ENCODE measurements at regions not wholly inside any gene's neighbourhood (a gene's known extent, or its start where the extent isn't known, plus 50 kb on each side); places are given as distances from the start of the nearest gene placed in this dataset.

DNA sequence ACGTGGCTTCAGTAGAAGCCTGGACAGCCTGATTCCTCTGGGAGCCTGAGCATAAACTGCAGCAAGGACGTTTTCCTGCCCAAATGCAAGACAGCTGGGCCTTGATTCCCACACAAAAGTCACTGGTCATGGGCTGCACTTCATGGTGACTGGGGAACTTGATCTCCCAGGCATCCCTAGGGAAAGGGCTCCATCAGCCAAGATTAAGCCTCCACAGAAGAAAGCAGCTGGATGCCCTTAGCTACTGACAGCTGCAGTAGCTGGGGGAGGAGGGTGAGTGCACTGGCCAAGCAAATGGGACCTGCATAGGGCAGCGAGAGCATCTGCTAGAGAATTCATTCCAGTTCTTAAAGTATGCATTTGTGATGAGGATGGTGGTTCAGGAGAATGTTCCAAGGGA, 267.4 kb upstream of the ISX start:
- TF ChIP-seq, protein P1, sequence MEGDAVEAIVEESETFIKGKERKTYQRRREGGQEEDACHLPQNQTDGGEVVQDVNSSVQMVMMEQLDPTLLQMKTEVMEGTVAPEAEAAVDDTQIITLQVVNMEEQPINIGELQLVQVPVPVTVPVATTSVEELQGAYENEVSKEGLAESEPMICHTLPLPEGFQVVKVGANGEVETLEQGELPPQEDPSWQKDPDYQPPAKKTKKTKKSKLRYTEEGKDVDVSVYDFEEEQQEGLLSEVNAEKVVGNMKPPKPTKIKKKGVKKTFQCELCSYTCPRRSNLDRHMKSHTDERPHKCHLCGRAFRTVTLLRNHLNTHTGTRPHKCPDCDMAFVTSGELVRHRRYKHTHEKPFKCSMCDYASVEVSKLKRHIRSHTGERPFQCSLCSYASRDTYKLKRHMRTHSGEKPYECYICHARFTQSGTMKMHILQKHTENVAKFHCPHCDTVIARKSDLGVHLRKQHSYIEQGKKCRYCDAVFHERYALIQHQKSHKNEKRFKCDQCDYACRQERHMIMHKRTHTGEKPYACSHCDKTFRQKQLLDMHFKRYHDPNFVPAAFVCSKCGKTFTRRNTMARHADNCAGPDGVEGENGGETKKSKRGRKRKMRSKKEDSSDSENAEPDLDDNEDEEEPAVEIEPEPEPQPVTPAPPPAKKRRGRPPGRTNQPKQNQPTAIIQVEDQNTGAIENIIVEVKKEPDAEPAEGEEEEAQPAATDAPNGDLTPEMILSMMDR (IDR thresholded peaks at IDR 0.05; ENCODE audit: insufficient read depth, low read length, poor library complexity, severe bottlenecking): no peak
- DNase-seq (ENCODE audit: extremely low read depth, insufficient read length): no peak
- H3K36me3 ChIP-seq (ENCODE audit: control insufficient read depth, insufficient read depth, low read length): no peaks in the 10 kb centered on the region

DNA sequence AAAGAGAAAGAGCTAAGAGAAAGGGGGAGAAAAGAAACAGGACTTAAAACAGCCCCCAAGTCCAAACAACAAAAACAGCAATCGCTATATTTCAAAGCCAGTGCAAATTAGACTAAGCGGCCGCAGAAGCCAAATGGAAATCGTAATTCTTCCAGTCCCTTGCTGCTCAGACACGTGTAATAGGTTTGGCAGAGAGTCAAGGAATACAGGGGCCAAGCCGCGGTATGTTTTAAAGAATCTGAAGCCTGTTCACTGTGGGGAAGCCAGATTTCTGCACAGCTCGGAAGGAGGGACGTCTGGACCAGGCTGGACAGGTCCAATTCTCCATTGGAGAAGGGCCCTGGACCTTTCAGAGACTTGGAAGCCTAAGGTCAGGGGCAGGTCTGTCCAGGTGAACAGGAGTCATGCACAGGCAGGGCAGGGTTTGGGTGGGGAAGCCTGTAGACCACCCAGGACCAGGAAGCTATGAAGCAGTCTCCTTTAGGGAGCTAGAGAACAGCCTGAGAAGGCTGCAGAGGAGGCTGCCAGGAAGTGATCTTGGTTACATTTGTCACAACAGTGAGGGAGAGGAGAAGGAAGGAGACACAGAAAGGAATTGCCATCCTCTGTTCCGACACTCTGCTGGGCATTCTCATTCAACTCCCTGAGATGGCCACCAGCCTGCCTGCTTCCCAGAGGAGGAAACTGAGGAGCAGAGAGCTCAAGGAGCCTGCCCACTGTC, 265.5 kb upstream of the ISX start:
- DNase-seq (ENCODE audit: extremely low read depth, insufficient read length): no peak
- Histone ChIP-seq H3K4me3 (replicated peaks; ENCODE audit: low read depth, low read length) (no peak overlapping the region), H3K27me3 (replicated peaks; ENCODE audit: control insufficient read depth, insufficient read depth, low read length) (no peaks in the 10 kb centered on the region), H3K36me3 (ENCODE audit: control insufficient read depth, insufficient read depth, low read length) (no peaks in the 10 kb centered on the region)
- TF ChIP-seq, protein P1 (IDR thresholded peaks at IDR 0.05; ENCODE audit: insufficient read depth, low read length, poor library complexity, severe bottlenecking): no peak

More for the DNA sequence above, 267.4 kb upstream of the ISX start:
- Histone ChIP-seq H3K27me3 (replicated peaks; ENCODE audit: control insufficient read depth, insufficient read depth, low read length) (no peaks in the 10 kb centered on the region), H3K4me3 (replicated peaks; ENCODE audit: low read depth, low read length) (no peak overlapping the region)

DNA sequence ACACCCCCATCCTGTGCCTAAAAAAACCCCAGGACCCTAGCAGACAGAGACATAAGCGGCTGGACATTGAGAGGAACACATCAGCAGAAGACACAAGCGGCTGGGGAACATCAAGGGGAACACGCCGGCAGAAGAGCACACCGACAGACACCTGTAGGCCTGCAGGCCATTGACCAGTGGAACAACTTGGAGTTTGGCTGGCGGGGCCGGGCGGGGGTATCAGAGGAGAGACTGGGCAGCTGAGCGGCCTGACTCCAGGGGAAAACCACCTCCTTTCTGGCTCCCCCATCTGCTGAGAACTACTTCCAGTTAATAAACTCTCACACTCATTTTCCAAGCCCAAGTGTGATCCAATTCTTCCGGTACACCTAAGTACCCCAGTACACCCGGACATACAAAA, 264.7 kb upstream of the ISX start:
- no peak overlapping the region for H3K4me3 ChIP-seq (replicated peaks; ENCODE audit: low read depth, low read length)
- no peaks in the 10 kb centered on the region for H3K36me3 ChIP-seq (ENCODE audit: control insufficient read depth, insufficient read depth, low read length)
- no peak for DNase-seq (ENCODE audit: extremely low read depth, insufficient read length)
- TF ChIP-seq, protein P1 (IDR thresholded peaks at IDR 0.05; ENCODE audit: insufficient read depth, low read length, poor library complexity, severe bottlenecking): no peak
- H3K27me3 ChIP-seq (replicated peaks; ENCODE audit: control insufficient read depth, insufficient read depth, low read length): no peaks in the 10 kb centered on the region

DNA sequence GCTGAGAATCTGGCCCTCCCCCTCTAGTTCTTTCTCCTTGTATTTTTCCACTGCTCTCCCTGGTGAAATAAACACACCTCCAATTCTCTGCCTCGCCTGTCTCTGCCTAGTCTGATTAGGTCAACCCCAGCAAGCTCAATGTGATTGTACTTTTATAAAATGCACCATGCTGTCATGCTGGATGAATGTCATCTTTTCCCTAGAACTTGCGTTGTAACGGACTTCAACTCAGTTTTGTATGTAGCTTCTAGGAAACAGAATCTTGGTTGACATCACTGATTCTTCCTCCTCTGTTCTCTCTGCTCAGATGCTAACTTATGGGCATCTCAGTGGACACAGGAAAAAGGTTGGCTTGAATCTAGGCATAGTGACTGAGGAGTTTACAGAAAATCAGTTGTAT, 261.9 kb upstream of the ISX start:
- Histone ChIP-seq H3K27me3 (replicated peaks; ENCODE audit: control insufficient read depth, insufficient read depth, low read length) (no peaks in the 10 kb centered on the region), H3K36me3 (ENCODE audit: control insufficient read depth, insufficient read depth, low read length) (no peaks in the 10 kb centered on the region), H3K4me3 (replicated peaks; ENCODE audit: low read depth, low read length) (no peak overlapping the region)
- TF ChIP-seq, protein P1 (IDR thresholded peaks at IDR 0.05; ENCODE audit: insufficient read depth, low read length, poor library complexity, severe bottlenecking): no peak
- DNase-seq (ENCODE audit: extremely low read depth, insufficient read length): no peak

DNA sequence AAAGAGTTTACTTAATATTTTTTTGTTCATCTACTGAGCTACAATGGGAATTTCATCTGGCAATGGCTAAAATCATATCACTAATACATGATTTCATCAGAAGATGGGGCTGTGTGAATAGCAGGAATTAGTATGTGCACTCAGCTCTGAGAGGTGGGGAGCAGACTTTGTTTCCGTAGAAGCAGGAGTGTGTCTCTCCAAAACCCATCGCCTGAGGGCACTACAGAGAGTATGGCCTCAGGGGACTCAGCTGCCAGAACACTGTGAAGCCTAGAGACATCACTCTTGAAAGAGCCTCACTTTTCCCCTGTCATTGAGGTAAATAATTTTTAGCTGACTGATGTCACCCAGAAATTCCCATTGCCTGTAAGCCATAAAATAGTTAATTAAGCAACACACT, 261.4 kb upstream of the ISX start:
- no peak for DNase-seq (ENCODE audit: extremely low read depth, insufficient read length)
- Histone ChIP-seq H3K27me3 (replicated peaks; ENCODE audit: control insufficient read depth, insufficient read depth, low read length) (no peaks in the 10 kb centered on the region), H3K36me3 (ENCODE audit: control insufficient read depth, insufficient read depth, low read length) (no peaks in the 10 kb centered on the region), H3K4me3 (replicated peaks; ENCODE audit: low read depth, low read length) (no peak overlapping the region)
- TF ChIP-seq, protein P1 (IDR thresholded peaks at IDR 0.05; ENCODE audit: insufficient read depth, low read length, poor library complexity, severe bottlenecking): no peak

DNA sequence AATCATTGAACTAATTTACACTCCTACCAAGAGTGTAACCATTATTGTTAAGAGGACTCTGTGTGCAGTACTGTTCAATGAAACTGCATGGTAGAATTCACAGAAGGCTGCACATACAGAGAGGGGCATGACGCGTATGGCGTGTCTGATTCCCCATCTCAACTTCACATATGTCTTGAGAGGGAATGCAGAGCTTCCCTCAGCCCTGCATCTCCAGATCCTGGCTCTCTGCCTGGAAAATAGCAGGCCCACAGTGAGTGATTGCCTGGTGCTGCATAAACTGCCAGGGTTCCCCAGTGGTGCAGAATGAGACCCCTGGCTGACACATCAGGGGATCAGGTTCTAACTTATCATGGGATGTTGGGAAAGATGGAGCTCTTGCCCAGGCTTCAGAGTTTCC, 260.2 kb upstream of the ISX start:
- no peak for DNase-seq (ENCODE audit: extremely low read depth, insufficient read length)
- no peaks in the 10 kb centered on the region for H3K27me3 ChIP-seq (replicated peaks; ENCODE audit: control insufficient read depth, insufficient read depth, low read length)
- TF ChIP-seq, protein P1 (IDR thresholded peaks at IDR 0.05; ENCODE audit: insufficient read depth, low read length, poor library complexity, severe bottlenecking): no peak
- H3K36me3 ChIP-seq (ENCODE audit: control insufficient read depth, insufficient read depth, low read length): no peaks in the 10 kb centered on the region
- H3K4me3 ChIP-seq (replicated peaks; ENCODE audit: low read depth, low read length): no peak overlapping the region

All from GM06990 (cell line).